Kidney tubule cell (primary cell): ENCODE measurements at regions not wholly inside any gene's neighbourhood (a gene's known extent, or its start where the extent isn't known, plus 50 kb on each side); places are given as distances from the start of the nearest gene placed in this dataset.
A peak's percentile ranks its signal among the peaks of the same experiment; 100 is the strongest.

Experiments
- DNase-seq: peaks from one replicate; pipeline ENCODE4 v3.0.0-alpha.2; 2018; ENCODE audit warnings: low spot score

DNA sequence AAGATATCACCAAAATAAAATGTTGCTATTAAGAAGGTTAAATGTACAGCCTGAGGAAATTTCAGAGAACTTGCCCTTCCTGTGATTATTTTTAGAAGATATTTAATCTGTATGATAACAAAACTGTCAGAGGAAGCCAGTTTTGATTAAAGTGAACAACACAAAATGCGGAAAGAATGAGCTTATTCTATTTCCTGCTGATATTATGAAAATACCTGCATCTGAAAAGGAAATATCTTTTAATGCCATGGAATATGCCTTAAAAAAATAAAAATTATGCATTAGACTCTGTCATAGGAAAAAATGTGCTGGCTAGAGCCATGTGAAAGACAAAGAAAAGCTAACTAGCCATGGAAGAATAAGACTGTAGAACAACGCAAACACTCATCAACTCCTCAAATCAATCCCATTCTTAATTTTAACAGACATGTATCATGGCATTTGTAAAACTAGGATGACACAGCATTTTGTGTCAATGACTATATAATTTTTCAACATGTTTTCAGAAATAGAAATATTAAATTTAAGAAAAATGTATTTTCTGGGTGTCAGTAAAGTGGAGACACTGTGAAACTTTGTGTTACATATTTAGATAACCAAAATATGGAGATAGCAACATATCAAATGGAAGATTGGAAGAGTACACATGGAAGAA lies 1768.2 kb downstream of the SUCLG1 start:
- DNase-seq = no peak

DNA sequence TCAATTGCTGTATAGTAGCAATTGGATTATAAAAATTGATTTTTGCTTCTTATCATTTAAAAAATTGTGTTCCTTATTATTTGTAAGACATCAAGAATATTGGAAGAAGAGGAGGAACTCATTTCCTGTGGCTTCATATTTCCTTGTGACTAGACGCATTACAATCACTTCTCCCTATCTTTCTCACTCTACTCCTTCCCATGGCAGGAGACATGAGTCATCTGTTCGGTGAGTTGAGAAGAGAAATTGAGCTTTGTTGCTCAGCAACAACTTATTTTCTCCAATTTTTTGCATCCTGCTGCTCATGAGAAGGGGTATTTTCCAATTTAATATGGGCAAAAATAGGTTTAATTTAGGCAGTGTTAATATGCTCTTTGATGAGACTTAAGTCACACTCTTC lies 1783.9 kb downstream of the SUCLG1 start:
- peak; percentile 79 for DNase-seq

- no peak for DNase-seq
These were observed 1784.4 kb downstream of the SUCLG1 start for GRCh38 chr2:82674652-82675051.

DNA sequence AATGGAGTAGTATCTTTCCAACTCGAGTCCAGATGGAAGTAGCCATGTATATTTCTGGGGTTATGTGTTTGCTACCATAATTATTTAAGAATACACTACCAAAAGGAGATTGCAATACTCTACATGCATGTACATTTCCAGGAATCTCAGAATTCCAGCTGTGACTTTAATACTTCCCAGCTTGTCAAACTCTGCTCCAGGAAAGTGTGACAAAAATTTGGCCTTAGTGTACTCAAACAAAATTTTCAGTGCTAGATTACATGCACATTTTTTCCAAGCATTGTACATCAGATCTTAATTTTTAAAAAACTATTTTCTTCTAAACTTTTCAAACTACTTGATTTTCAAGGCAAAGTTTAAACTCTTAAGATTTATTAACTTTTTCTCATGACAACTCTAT lies 1791.6 kb downstream of the SUCLG1 start:
- DNase-seq = no peak

GRCh38 chr2:82665691-82666090 lies 1793.4 kb downstream of the SUCLG1 start:
- no peak for DNase-seq

GRCh38 chr2:82657106-82657505 lies 1802.0 kb downstream of the SUCLG1 start:
- no peak for DNase-seq

DNA sequence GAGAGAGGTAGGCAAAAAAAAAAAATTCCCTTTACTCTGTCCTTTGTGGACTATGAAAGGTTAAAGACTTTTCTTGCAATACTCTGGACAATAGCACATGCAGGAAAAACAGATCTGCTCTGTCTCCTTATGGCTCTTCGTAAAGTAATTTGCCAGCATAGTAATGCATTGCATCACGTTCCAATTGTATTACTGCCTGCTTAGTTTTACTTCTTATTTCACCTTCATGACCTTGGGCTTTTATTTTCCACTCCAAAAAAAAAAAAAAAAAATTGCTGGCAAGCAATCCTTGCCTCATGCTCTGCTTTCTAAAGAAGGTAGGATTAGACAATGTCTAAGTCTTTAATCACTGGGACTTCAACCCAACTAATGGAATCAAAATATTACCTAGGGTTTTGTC lies 1802.7 kb downstream of the SUCLG1 start:
- DNase-seq = no peak

GRCh38 chr2:82652117-82652516 lies 1807.0 kb downstream of the SUCLG1 start:
- no peak for DNase-seq

- DNase-seq = no peak
These were observed 1809.0 kb downstream of the SUCLG1 start for GRCh38 chr2:82650038-82650437.

DNA sequence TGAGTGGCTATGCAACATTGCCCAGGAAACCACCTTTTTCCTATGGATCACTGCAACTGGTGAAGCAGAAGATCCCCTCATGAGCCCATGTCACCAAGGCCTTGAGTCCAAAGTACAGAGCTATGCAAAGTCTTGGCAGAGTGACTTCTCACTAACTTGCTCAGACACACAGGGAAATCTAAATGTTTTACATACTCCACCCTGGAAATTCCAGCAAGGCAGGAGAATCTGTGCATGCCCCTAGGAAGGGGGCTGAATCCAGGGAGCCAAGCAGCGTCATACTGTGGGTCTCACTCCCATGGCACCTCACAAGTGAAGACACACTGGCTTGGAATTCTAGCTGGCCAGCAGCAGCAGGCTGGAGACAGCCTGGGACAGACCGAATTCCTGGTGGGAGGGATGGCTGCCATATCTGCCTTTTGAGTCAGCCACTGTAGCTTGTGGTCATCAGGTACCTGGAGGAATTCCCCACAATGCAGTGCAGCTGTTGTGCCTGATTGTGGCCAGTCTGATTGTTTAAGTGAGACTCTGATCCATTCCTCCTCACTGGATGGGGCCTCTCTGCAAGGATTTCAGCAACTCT lies 1817.4 kb downstream of the SUCLG1 start:
- DNase-seq = peak; percentile 67

DNA sequence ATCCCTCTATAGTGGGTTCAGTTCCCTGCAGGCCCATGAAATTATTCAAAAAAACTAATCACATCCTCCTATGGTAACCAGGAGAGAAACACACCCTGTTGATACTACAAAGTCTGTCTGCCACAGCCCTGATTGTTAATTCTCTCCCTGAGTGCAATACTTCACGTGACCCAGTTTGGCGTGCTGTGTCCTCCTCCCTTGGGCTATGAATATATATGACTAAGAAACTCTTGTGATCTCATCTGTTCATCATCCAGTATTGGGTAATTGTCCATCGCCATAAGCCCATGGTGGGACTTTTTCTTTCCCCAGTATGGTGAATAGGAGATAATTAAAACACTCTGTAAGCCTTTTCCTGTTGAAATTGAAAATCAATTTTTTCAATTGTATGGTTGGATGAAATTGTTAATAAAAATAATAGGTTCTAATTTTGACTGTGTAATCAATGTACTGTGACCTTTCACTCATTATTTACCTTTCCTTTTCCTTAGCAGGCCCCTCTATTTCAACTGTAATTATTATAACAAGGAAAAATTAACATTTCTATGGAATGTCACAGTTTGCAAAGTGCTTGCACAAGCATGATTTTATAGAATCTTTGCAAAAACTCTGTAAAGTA lies 1822.6 kb downstream of the SUCLG1 start:
- peak; percentile 1 for DNase-seq

DNA sequence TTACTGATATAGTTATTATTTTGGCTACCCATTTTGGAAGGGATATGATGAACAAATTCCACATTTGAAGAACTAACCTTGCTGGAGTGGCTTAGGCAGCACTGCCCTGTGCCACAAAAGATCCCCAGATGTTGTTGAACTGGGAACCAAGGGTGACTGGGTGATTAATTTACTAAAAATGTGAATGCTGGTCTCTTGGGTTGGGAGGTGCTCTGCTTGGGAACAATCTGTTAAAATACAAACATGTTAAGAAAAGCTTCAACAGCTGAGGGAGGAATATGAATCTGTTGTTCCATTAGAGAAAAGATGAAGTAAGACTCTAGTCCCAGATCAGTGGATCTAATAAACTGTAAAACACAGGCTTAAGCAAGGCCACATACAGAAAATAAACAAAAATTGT lies 1860.1 kb downstream of the SUCLG1 start:
- DNase-seq = no peak

GRCh38 chr2:82596581-82596980 lies 1862.5 kb downstream of the SUCLG1 start:
- DNase-seq = no peak

- DNase-seq = no peak
These were observed 1867.4 kb downstream of the SUCLG1 start for GRCh38 chr2:82591718-82592117.

DNA sequence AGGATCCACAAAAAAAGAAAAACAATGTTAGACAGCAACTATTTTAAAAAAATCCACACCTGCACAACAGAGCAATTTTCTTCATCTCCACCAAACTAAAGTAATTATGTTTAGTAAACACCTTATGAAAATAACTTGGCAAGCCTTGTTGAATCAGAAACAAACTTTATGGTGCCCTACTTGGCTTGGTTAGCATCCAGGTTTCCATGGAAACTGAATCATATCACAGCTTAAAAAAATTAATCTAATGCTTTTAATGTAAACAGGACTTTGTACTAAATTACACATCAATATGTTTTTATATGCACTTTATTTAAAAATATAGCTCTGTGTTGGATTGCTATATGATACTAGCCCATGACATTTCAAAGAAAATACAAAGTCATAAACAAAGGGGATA lies 1882.4 kb downstream of the SUCLG1 start:
- no peak for DNase-seq

GRCh38 chr2:82539280-82539621 lies 1919.8 kb downstream of the SUCLG1 start:
- no peak for DNase-seq

GRCh38 chr2:82538590-82539279 lies 1920.3 kb downstream of the SUCLG1 start:
- no peak for DNase-seq

DNA sequence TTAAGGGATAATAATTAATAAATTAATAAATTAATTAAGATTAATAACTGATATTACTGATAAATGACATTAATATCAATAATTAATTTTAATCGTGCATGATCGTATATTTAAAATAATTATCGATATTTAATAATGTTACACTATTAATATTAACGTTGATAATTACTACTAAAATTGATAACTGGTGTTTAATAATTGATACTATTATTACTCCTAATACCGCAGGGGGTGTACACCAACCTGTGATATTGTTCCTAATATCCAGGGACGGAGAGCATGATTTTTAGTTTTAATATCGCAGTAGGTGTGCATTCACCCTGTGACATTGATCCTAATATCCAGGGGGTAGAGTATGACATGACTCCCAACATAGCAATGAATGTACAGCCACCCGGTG lies 1930.8 kb downstream of the SUCLG1 start:
- DNase-seq = no peak

- DNase-seq = no peak
These were observed 1932.0 kb downstream of the SUCLG1 start for GRCh38 chr2:82527124-82527523.

DNA sequence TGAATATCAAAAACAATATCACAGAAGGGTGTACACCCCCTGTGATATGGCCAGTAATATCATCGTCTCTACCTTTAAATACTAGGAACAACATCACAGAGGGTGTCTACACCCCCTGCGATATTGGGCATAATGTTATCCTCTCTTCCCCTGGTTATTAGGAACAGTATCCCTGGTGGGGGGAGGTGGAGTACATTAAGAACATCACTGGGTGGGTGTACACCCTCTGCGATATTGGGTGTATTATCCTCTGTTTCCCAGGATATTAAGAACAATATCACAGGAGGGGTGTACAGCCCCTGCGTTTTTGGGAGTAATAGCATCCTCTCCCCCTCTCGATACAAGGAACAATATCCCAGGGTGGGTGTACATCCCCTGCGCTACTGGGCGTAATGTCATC lies 1932.8 kb downstream of the SUCLG1 start:
- DNase-seq = no peak

DNA sequence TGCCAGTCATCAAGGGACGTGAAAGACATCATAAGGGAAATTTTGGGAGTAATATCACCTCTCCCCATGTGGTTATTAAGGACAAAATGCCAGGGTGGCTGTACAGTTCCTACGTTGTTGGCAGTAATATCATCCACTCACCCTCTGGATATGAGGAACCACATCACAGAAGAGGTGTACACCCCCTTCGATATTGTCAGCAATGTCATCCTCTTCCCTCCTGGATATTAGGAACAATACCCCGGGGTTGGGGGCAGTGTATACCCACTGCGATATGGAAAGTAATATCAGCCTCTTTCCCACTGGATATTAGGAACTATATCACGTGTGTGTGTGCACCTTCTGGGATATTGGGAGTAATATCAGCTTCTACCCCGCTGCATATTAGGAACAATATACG lies 1933.3 kb downstream of the SUCLG1 start:
- DNase-seq = no peak

DNA sequence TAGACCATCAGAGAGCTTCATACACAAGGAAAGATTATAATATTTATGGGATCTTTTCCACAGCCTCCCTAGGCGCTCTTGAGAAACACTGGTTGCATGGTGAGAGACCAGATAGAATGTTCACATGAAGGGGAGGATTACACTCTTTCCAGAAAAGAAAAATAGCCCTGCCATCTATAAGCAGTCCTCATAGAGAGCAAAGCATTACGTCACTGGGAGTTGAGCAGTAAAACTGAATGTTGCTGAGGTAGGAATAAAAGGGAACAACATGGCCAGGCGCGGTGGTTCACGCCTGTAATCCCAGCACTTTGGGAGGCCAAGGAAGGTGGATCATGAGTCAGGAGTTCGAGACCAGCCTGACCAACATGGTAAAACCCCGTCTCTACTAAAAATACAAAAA lies 1934.3 kb downstream of the SUCLG1 start:
- DNase-seq = no peak

DNA sequence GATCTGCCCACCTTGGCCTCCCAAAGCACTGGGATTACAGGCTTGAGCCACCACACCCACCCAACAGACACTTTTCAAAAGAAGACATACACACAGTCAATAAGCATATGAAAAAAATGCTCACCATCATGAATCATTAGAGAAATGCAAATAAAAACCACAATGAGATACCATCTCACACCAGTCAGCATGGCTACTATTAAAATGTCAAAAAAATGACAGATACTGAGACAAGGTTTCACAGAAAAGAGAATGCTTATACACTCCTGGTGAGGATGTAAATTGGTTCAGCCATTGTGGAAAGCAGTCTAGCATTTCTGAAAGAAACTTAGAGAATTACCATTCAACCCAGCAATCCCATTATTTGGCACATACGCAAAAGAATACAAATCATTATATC lies 1947.2 kb downstream of the SUCLG1 start:
- DNase-seq = peak; percentile 1
